ENCODE measurements at regions not wholly inside any gene's neighbourhood (a gene's known extent, or its start where the extent isn't known, plus 50 kb on each side); places are given as distances from the start of the nearest gene placed in this dataset.

DNA sequence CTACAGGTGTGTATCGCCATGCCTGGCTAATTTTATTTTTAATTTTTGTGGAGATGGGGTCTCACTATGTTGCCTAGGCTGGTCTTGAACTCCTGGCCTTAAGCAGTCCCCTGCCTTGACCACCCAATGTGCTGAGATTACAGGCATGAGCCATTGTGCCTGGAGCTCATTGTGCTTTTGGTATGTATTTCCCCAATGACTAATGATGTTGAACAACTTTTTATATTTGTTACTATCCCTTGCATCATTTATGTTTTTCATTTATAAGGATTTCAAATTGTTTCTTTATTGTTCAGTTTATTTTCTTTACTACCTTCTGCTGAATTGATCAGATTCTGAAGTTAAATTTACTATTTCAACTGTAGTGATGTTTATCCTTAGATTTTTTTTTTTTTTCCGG, 199.7 kb downstream of the CEP135 start:
- H3K79me2 ChIP-seq (ENCODE audit: insufficient read depth, low read length) = no peaks in the 10 kb centered on the region
- no peaks in the 10 kb centered on the region for H3K36me3 ChIP-seq (ENCODE audit: control insufficient read depth in 1 of 2, insufficient read depth in 2 of 2, low read length in 2 of 2)
- H3K9me3 ChIP-seq (ENCODE audit: control insufficient read depth in 1 of 2, insufficient read depth in 1 of 2, low read depth in 1 of 2, low read length in 2 of 2) = no peaks in the 10 kb centered on the region
- H3K27me3 ChIP-seq (ENCODE audit: insufficient read depth, low read length) = no peaks in the 10 kb centered on the region
- H3K9me2 ChIP-seq (ENCODE audit: insufficient read depth) = no peaks in the 10 kb centered on the region
- RAD21 ChIA-PET (ENCODE audit: low non-redundant PET in 1 of 2, low total read pairs in 2 of 2, uncharacterized antibody in 2 of 2, unreplicated experiment in 2 of 2) = no interaction called here
- H3K9ac ChIP-seq (ENCODE audit: low read length) = no peak overlapping the region
- H3K4me1 ChIP-seq (ENCODE audit: control insufficient read depth in 1 of 2, insufficient read depth in 2 of 2, low read length in 2 of 2) = no peaks in the 10 kb centered on the region
- no peak overlapping the region for H3K27ac ChIP-seq (ENCODE audit: low read depth, low read length)
- no peak for DNase-seq (ENCODE audit: low read depth, low spot score)
- CTCF ChIA-PET = no interaction called here
- no peak overlapping the region for H3K4me2 ChIP-seq (ENCODE audit: low read length)
- H2AFZ ChIP-seq (ENCODE audit: low read depth, low read length, poor library complexity, severe bottlenecking) = no peak overlapping the region
- TF ChIP-seq, protein P1, sequence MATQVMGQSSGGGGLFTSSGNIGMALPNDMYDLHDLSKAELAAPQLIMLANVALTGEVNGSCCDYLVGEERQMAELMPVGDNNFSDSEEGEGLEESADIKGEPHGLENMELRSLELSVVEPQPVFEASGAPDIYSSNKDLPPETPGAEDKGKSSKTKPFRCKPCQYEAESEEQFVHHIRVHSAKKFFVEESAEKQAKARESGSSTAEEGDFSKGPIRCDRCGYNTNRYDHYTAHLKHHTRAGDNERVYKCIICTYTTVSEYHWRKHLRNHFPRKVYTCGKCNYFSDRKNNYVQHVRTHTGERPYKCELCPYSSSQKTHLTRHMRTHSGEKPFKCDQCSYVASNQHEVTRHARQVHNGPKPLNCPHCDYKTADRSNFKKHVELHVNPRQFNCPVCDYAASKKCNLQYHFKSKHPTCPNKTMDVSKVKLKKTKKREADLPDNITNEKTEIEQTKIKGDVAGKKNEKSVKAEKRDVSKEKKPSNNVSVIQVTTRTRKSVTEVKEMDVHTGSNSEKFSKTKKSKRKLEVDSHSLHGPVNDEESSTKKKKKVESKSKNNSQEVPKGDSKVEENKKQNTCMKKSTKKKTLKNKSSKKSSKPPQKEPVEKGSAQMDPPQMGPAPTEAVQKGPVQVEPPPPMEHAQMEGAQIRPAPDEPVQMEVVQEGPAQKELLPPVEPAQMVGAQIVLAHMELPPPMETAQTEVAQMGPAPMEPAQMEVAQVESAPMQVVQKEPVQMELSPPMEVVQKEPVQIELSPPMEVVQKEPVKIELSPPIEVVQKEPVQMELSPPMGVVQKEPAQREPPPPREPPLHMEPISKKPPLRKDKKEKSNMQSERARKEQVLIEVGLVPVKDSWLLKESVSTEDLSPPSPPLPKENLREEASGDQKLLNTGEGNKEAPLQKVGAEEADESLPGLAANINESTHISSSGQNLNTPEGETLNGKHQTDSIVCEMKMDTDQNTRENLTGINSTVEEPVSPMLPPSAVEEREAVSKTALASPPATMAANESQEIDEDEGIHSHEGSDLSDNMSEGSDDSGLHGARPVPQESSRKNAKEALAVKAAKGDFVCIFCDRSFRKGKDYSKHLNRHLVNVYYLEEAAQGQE (IDR thresholded peaks at IDR 0.05; ENCODE audit: low read depth) = no peak
- TF ChIP-seq EGR1 (IDR thresholded peaks at IDR 0.05; ENCODE audit: low read depth) (no peak), EZH2 (IDR thresholded peaks at IDR 0.05) (no peak), POLR2A (IDR thresholded peaks at IDR 0.05; ENCODE audit: borderline replicate concordance, extremely low read depth, insufficient read depth, insufficient read length) (no peak), RAD21 (IDR thresholded peaks at IDR 0.05; ENCODE audit: low read depth) (no peak), POLR2AphosphoS5 (IDR thresholded peaks at IDR 0.05; ENCODE audit: low read depth, low read length) (no peak), SRF (IDR thresholded peaks at IDR 0.05; ENCODE audit: low read depth) (no peak)
- TF ChIP-seq, protein P2, sequence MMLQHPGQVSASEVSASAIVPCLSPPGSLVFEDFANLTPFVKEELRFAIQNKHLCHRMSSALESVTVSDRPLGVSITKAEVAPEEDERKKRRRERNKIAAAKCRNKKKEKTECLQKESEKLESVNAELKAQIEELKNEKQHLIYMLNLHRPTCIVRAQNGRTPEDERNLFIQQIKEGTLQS (IDR thresholded peaks at IDR 0.05) = no peak
- TF ChIP-seq, protein P3, sequence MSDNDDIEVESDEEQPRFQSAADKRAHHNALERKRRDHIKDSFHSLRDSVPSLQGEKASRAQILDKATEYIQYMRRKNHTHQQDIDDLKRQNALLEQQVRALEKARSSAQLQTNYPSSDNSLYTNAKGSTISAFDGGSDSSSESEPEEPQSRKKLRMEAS (IDR thresholded peaks at IDR 0.05) = no peak
- no TSS peak for BruUV-seq (replicated peaks)
- intact Hi-C loops (cut with micrococcal nuclease) = no loop called here
- POLR2A ChIA-PET = no interaction called here
- no peak for ATAC-seq
- H4K20me1 ChIP-seq (ENCODE audit: insufficient read depth) = no peaks in the 10 kb centered on the region
- no peak overlapping the region for H3K4me3 ChIP-seq (replicated peaks in 1 of 2; ENCODE audit: low read depth in 1 of 2, low read length in 2 of 2)

All from HCT116 (cell line).